GM12878 (cell line): ENCODE measurements at regions not wholly inside any gene's neighbourhood (a gene's known extent, or its start where the extent isn't known, plus 50 kb on each side); places are given as distances from the start of the nearest gene placed in this dataset.

Experiments used
- ATAC-seq: fragments of 200-7000 bp; cut with Tn5 transposase; 3 replicates; pipeline ENCODE4 v1.9.1; 2020; ENCODE audit warnings: mild to moderate bottlenecking, moderate library complexity
- BruUV-seq: library from RNA; stranded (reverse); fragments of 400-500 nt; replicated peaks from 2 replicates; lab custom pipeline; 2021; lab: Mats Ljungman, UMichigan
- CTCF ChIA-PET: fragments of 300-600 bp; sonication (Branson Sonifier 250); formaldehyde crosslinking; extraction: SDS; loops from one replicate; lab custom pipeline; 2021; ENCODE audit warnings: inconsistent platforms; lab: Yijun Ruan, JAX
- POLR2A ChIA-PET: fragments of 350-600 bp; formaldehyde crosslinking; extraction: SDS; loops from one replicate; lab custom pipeline; 2021; ENCODE audit warnings: inconsistent platforms; lab: Charles Lee
- RAD21 ChIA-PET: fragments of 300-600 bp; sonication (Branson Sonifier 250); formaldehyde crosslinking; loops from one replicate; lab custom pipeline; 2023; ENCODE audit warnings: antibody characterized with exemption; ENCODE audit not compliant: unreplicated experiment; lab: Charles Lee
- SMC1A ChIA-PET: fragments of 300-600 bp; sonication (Branson Sonifier 250); formaldehyde crosslinking; loops from one replicate; lab custom pipeline; 2023; ENCODE audit not compliant: unreplicated experiment, uncharacterized antibody; lab: Charles Lee
- DNase-seq: peaks from one replicate; pipeline ENCODE4 v3.0.0-alpha.2; 2011; ENCODE audit warnings: low read depth, low spot score
- FAIRE-seq: peaks from 3 replicates; lab custom pipeline; 2011; peaks lifted over from hg19 to GRCh38; lab: Jason Lieb, UNC
- H2AFZ ChIP-seq: 2 replicates; pipeline ENCODE4 v1.6.0; 2011; ENCODE audit warnings: low read depth, low read length, control low read depth; ENCODE audit not compliant: control insufficient read depth
- H3K27ac ChIP-seq: 2 replicates; pipeline ENCODE4 v1.5.1; 2011; ENCODE audit warnings: control low read depth; ENCODE audit not compliant: control insufficient read depth, insufficient read depth
- H3K27me3 ChIP-seq, 2 experiments: replicated peaks in 1 of 2; 2 replicates each; pipeline versions ENCODE4 v1.6.0 to v1.6.1; 2011; ENCODE audit warnings: low read length in 1 of 2; ENCODE audit not compliant: control insufficient read depth in 2 of 2, insufficient read depth in 2 of 2
- H3K36me3 ChIP-seq, 2 experiments: 2 replicates each; pipeline ENCODE4 v1.5.1; 2011; ENCODE audit warnings: low read length in 1 of 2; ENCODE audit not compliant: control insufficient read depth in 2 of 2, insufficient read depth in 2 of 2
- H3K4me1 ChIP-seq: 2 replicates; pipeline ENCODE4 v1.6.1; 2011; ENCODE audit warnings: mild to moderate bottlenecking, low read length, moderate library complexity, mixed read lengths; ENCODE audit not compliant: control insufficient read depth, insufficient read depth
- H3K4me2 ChIP-seq: 2 replicates; pipeline ENCODE4 v1.6.0; 2011; ENCODE audit warnings: control low read depth; ENCODE audit not compliant: control insufficient read depth, insufficient read depth
- H3K4me3 ChIP-seq: fragments of 200-600 bp; sonication (generic); 2 replicates; pipeline ENCODE4 v1.5.1; 2016
- H3K79me2 ChIP-seq: 2 replicates; pipeline ENCODE4 v1.6.0; 2011; ENCODE audit warnings: low read length; ENCODE audit not compliant: control insufficient read depth, insufficient read depth
- H3K9ac ChIP-seq: 2 replicates; pipeline ENCODE4 v1.8.0; 2011; ENCODE audit warnings: low read length, control low read depth, mixed read lengths; ENCODE audit not compliant: control insufficient read depth, insufficient read depth
- H3K9me3 ChIP-seq: replicated peaks from 3 replicates; pipeline ENCODE4 v1.5.1; 2011; ENCODE audit warnings: mild to moderate bottlenecking, low read length; ENCODE audit not compliant: control insufficient read depth, insufficient read depth
- H4K20me1 ChIP-seq: 2 replicates; pipeline ENCODE4 v1.6.0; 2011; ENCODE audit not compliant: control insufficient read depth, insufficient read depth
- CHD1 ChIP-seq: IDR thresholded peaks from 2 replicates; pipeline ENCODE4 v1.6.1; 2012; ENCODE audit warnings: low read depth, low read length, improper control_type of control experiment
- E2F8 ChIP-seq: fragments of 450-650 bp; IDR thresholded peaks from 2 replicates; pipeline ENCODE4 v1.6.1; 2018; ENCODE audit warnings: mild to moderate bottlenecking, low read depth, moderate library complexity; ENCODE audit not compliant: partially characterized antibody
- EP300 ChIP-seq, 2 experiments: fragments of 150-350 bp in 1 of 2; IDR thresholded peaks; 2 replicates each; pipeline ENCODE4 v1.6.1; 2011 to 2012; ENCODE audit warnings: low read depth in 2 of 2, low read length in 2 of 2, borderline replicate concordance in 1 of 2, improper control_type of control experiment in 1 of 2, inconsistent platforms in 1 of 2; ENCODE audit not compliant: control insufficient read depth in 1 of 2
- EZH2 ChIP-seq: IDR thresholded peaks from 2 replicates; pipeline ENCODE4 v1.6.1; 2012; ENCODE audit warnings: low read depth, mild to moderate bottlenecking, control low read depth, inconsistent platforms, low read length, borderline replicate concordance; ENCODE audit not compliant: control insufficient read depth
- HCFC1 ChIP-seq: fragments of 150-350 bp; IDR thresholded peaks from 2 replicates; pipeline ENCODE4 v1.6.1; 2014; ENCODE audit warnings: low read length
- POLR2A ChIP-seq: IDR thresholded peaks from 2 replicates; pipeline ENCODE4 v1.6.1; 2011; ENCODE audit warnings: low read depth, mild to moderate bottlenecking, low read length
- SP1 ChIP-seq: IDR thresholded peaks from one replicate; pipeline ENCODE4 v1.6.1; 2011; ENCODE audit warnings: low read depth, low read length
- SREBF1 ChIP-seq: IDR thresholded peaks from 2 replicates; pipeline ENCODE4 v1.6.1; 2012; ENCODE audit warnings: mild to moderate bottlenecking, low read length
- SREBF2 ChIP-seq: IDR thresholded peaks from 2 replicates; pipeline ENCODE4 v1.6.1; 2012; ENCODE audit warnings: mild to moderate bottlenecking, low read length
- STAT3 ChIP-seq: IDR thresholded peaks from 2 replicates; pipeline ENCODE4 v1.6.1; 2011; ENCODE audit warnings: low read depth, low read length, improper control_type of control experiment
- TARDBP ChIP-seq: IDR thresholded peaks from 2 replicates; pipeline ENCODE4 v1.6.1; 2016; ENCODE audit warnings: borderline replicate concordance
- USF2 ChIP-seq: IDR thresholded peaks from 2 replicates; pipeline ENCODE4 v1.6.1; 2011; ENCODE audit warnings: low read depth, low read length, improper control_type of control experiment, borderline replicate concordance
- ZNF592 ChIP-seq: fragments of 450-650 bp; IDR thresholded peaks from 2 replicates; pipeline ENCODE4 v1.6.1; 2017; ENCODE audit warnings: mild to moderate bottlenecking, moderate library complexity
- WGBS: methylation state at CpG from one replicate; pipeline ENCODE4 v1.1.6; 2016; ENCODE audit warnings: low lambda C conversion rate; ENCODE audit not compliant: insufficient replicate concordance, insufficient coverage; ENCODE audit errors: missing lambda C conversion rate; 5-methylcytosine and 5-hydroxymethylcytosine counted together
- in situ Hi-C: fragments of 300-500 bp; cut with MboI; formaldehyde crosslinking; loops from 9 replicates; pipeline ENCODE4 v1.14.3; 2018; ENCODE audit warnings: mixed read lengths
- intact Hi-C: fragments of 100-400 bp; cut with micrococcal nuclease; formaldehyde crosslinking; loops from one replicate; pipeline ENCODE4 v1.14.2; 2022; ENCODE audit not compliant: unreplicated experiment
- TF ChIP-seq, protein P1 (sequence below): IDR thresholded peaks from 2 replicates; pipeline ENCODE4 v1.6.1; 2011; ENCODE audit warnings: mild to moderate bottlenecking, low read depth, low read length, moderate library complexity; ENCODE audit not compliant: insufficient replicate concordance

- Histone ChIP-seq H4K20me1 (no peaks in the 10 kb centered on the region), H3K36me3 (no peaks in the 10 kb centered on the region), H3K9ac (no peak overlapping the region), H2AFZ (no peak overlapping the region), H3K4me2 (no peak overlapping the region), H3K4me1 (no peaks in the 10 kb centered on the region), H3K9me3 (no peaks in the 10 kb centered on the region), H3K79me2 (no peaks in the 10 kb centered on the region), H3K27ac (no peak overlapping the region), H3K27me3 (no peaks in the 10 kb centered on the region), H3K4me3 (no peak overlapping the region)
- intact Hi-C loops (no loop called here), in situ Hi-C loops (no loop called here)
- WGBS = 2% methylated on average over 3 of the region's 3 CpGs
- SMC1A ChIA-PET = interaction anchor here (1.5 to 1.9 kb wide), 2 partner anchors 10 to 13 kb away, joined by 5 to 6 read pairs; no protein-coding TSS in a partner anchor
- POLR2A ChIA-PET = interaction anchor here (0.6 kb wide), 1 partner anchor 10 kb away, joined by 3 read pairs; no protein-coding TSS in a partner anchor
- ATAC-seq (no peak), FAIRE-seq (no peak), DNase-seq (no peak)
- CTCF ChIA-PET = interaction anchor here (0.7 to 2.5 kb wide), 2 partner anchors 15 to 64 kb away, joined by 3 to 7 read pairs; no protein-coding TSS in a partner anchor
- RAD21 ChIA-PET = interaction anchor here (2.1 kb wide), 1 partner anchor 10 kb away, joined by 6 read pairs; no protein-coding TSS in a partner anchor
- no TSS peak for BruUV-seq
- no peak for TF ChIP-seq CHD1
- no peak for TF ChIP-seq EZH2
- TF ChIP-seq ZNF592 = no peak
- no peak for TF ChIP-seq POLR2A
- no peak for TF ChIP-seq SP1
- TF ChIP-seq TARDBP = no peak
- no peak for TF ChIP-seq USF2
- TF ChIP-seq EP300 (IDR thresholded peaks at IDR 0.05; ENCODE audit: borderline replicate concordance in 1 of 2, control insufficient read depth in 1 of 2, low read depth in 2 of 2, low read length in 2 of 2) = no peak
- no peak for TF ChIP-seq SREBF2
- TF ChIP-seq SREBF1 = no peak
- TF ChIP-seq, protein P1, sequence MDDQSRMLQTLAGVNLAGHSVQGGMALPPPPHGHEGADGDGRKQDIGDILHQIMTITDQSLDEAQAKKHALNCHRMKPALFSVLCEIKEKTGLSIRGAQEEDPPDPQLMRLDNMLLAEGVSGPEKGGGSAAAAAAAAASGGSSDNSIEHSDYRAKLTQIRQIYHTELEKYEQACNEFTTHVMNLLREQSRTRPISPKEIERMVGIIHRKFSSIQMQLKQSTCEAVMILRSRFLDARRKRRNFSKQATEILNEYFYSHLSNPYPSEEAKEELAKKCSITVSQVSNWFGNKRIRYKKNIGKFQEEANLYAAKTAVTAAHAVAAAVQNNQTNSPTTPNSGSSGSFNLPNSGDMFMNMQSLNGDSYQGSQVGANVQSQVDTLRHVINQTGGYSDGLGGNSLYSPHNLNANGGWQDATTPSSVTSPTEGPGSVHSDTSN = no peak
- TF ChIP-seq HCFC1 = no peak
- TF ChIP-seq E2F8 = no peak
- no peak for TF ChIP-seq STAT3
Observed at GRCh38 chr11:104404231-104405175, 240.6 kb upstream of the PDGFD start.
